Right lobe of liver (tissue), 4 donors: ENCODE measurements at regions not wholly inside any gene's neighbourhood (a gene's known extent, or its start where the extent isn't known, plus 50 kb on each side); places are given as distances from the start of the nearest gene placed in this dataset.

Source experiments
- CTCF ChIP-seq, 4 donors: fragments of 200-600 bp in 3 of 4; fragments of 450-650 bp in 1 of 4; IDR thresholded peaks; one replicate each; pipeline versions ENCODE4 v1.5.1 to v1.8.0; 2016 to 2022; ENCODE audit warnings: antibody characterized with exemption in 4 of 4, mild to moderate bottlenecking in 2 of 4
- POLR2A ChIP-seq: fragments of 450-650 bp; IDR thresholded peaks from one replicate; pipeline ENCODE4 v1.6.1; 2017; ENCODE audit warnings: antibody characterized with exemption, mild to moderate bottlenecking
- donor health status: DM: no; HTN: no; CAD: no.
- donor health status: DM: no; HTN: no; CAD: no.
- donor health status: DM: no; HTN: yes; CAD: no.

- TF ChIP-seq CTCF (IDR thresholded peaks at IDR 0.05) = no peak
- no peak for TF ChIP-seq POLR2A
Observed at GRCh38 chr1:199362996-199363395, 664.5 kb upstream of the NR5A2 start.
